Embryonic facial prominence (tissue), 1 donor: ENCODE measurements at regions not wholly inside any gene's neighbourhood (a gene's known extent, or its start where the extent isn't known, plus 50 kb on each side); places are given as distances from the start of the nearest gene placed in this dataset.
A peak's percentile ranks its signal among the peaks of the same experiment; 100 is the strongest.

Experiments
- DNase-seq: peaks from one replicate; pipeline ENCODE4 v3.0.0-alpha.2; 2016; ENCODE audit errors: extremely low spot score

DNA sequence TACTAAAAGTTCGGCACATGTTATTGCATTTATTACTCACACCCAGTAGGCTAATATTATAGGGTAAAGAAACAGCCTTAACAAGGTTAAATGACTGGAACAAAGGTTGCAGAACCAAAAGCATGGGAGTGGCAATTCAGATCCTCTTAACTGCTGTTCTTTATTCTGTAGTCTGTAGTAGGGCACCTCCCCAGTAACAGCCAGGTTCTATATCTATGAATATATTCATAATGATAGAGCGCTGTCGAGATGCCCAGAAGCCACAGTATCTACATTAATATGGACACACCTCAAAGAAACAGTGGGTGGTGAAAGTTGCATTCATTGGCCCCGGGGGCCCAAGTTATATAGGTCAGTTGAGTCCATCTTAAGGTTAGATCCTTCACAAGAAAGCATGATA lies 340.9 kb upstream of the THRB start:
- DNase-seq = no peak

DNA sequence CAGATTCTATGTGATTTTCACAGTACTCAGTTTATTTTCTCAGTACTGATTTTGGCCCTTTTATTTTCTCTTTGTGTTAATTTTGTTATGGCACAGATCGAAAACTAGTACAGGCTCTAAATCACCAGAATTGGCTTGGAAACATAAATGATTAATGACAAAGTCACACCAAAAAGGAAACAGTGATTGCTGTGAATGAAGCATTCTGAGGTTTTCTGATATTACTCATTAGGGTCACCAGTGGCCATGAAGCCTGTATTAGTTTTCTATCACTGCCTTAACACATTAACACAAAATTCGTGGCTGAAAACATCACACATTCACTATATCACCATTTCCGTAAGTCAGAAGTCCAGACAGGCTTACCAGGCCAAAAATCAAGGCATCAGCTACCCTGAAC lies 343.0 kb upstream of the THRB start:
- no peak for DNase-seq

DNA sequence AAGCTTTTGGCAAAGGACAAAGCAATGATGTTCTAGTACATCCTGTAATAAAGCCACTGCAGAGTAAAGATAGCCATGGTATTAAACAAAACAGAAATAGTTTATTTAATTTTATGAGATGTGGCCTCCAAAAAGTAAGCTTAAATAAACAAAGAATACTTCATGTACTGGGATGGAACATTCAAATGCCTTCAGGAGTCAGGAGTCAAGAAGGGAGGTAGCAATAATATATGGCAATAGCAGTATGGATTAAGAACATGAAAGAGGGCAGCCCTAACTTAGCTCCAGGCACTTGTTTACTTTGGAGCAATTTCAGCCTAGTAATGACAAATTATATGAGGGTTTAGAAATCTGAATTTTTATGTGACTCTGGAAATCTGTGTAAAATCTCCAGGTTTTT lies 343.9 kb upstream of the THRB start:
- no peak for DNase-seq

DNA sequence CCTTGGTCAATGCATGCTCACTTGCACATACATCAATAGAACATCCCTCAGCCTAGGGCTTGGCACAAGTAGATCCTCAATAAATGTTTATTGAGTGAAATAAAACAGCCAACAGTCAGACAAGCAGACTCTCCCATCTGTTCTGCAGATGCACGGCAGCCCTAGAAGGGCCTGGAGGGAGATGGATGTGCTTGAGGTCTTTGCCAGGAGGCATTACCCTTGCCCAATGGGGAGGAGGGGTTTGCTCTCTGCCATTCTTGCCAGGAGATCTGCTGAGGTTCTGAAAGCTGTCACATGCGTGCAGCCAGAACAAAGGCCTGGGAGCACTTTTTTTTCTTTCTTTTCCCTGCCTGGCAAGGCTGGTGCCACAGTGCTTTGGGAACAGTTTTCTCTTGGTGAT lies 349.3 kb upstream of the THRB start:
- DNase-seq = no peak

DNA sequence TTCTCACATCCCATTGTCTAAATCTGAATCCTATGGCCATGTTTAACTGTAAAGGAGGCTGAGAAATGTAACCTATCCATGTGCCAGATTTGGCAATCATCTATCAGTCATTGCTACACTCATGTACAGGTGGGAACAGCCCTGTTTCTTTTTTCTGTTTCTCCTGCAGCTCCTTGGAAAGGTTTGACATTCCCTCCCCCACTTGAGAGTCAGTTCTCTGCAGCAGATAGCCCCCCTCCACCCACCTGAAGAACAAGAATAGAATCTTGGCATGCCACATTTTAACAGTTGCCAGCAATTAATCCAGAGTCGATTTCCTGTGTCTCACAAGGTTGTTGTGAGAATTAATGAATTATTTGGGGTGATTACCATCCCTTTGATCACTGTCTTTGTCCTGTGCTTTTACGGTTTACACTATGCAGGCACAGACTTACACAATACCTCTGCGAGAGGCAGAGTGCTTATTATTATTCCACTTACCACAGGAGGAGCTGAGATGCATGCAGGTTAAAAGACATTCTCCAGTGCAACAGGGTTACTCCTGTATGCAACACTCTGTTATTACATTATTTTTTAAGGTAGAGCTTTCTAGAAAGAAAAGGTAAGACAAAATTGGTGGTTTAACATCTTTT lies 351.0 kb upstream of the THRB start:
- DNase-seq = no peak

DNA sequence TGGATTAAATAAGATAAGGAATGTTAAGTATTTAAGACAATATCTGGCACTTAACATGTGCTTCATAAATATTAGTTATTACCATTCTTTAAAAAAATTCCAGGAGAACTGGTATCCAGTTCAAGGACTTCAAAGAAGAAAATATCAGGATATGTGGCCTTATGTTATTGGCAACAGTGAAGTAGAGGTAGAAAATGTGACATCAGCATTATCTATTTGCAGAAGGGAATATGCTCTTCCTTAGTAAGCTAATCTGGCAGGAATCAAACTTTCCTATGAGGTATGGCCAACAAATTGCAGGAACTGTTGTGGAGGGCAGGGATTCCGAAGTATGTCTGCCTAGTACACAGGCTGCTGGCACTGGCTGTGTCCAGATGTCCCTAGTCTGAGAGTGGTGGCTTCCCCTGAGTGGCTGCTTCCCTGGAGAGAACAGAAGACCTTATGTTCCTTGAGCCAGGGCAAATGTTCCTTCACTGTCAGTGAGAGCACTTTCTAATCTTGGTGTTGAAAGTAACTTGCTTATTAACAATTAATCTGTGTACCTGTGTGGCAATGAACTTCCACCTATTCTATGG lies 351.7 kb upstream of the THRB start:
- no peak for DNase-seq

DNA sequence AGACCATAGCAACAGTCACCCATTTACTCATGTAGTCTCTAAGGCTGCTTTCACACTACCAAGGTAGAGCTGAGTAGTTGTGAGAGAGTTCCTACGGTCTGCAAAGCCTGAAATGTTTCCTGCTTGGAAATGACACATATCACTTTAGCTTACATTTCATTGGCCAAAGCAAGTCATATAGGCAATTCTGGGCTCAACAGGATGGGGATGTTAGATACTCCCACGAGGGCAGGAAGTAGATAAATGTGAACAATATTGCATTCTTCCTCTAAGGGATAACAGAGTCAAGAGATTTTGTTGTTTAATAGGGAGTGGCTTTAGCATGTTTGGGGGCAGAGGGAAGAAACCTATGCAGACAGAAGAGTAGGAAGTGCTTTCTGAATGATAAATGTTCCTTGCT lies 355.6 kb upstream of the THRB start:
- DNase-seq = no peak

DNA sequence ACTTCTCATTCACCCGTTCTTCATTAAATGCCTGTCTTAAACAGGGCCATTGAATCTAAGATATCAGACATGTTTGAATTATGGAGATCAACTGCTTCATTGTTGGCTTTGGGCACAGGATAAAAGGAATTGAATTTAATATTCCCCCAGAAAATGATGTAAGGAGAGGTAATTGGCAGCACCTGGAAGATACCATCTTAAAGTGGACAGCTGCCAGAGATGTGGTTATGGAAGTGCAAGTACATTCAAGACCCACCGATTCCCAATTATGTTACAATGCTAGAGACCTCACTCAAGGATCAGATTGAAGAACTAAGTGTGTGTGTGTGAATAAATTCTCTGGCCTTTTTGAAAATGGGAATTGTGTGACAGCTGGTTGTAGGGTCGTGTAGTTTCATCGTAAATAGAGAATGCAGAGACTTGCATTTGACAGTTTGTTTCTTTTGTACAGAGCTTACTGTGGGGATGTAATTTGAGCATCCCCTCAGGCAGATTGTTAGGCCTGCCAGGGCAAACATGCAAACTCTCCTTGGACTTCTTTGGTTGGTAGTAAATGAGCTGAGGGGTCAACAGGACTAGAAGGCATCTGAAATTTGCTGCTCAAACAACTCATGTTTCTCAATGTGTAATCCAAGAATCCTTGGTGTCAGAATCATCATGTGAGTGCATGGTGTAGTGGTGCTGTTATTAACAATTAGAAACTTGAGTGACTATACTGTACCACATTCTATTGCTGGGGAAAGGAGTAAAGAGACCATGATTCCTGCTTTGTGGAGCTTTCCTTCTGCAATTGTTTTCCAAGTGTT lies 359.2 kb upstream of the THRB start:
- DNase-seq = peak; percentile 30

DNA sequence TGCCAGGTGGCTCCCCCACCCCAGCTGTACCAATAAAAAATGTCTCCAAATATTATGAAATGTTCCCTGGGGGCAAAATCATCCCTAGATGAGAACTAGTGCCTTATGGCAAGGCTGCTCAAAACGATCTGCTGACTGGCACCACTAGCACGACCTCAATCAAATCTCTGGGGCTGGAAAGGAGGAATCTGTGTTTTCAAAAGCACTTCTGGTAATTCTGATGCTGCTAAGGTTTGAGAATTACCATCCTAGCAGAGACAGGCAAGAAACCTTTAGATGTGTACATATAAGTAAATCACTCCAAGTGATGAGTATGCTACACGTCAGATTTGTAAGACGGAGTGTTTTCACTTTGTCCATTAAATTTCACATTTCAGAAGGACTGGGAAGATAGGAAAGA lies 360.1 kb upstream of the THRB start:
- no peak for DNase-seq

DNA sequence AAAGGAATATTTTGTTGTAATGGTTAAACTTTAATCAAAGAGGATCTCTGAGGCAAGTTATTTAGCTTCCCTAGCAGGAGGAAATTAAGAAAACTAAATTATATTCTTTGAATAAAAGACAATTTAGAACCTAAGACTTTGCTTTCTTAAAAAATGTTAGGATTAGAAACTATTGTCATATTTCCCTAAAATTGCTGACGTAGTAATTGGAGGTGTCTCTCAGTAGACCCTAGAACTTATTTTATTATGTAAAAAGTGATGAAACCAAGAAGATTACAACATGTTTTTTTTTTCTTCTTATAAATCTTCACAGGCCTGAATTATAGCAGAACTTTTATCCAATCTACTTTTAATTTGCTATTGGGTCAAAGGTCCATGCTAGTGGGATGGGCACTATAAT lies 363.3 kb upstream of the THRB start:
- no peak for DNase-seq

DNA sequence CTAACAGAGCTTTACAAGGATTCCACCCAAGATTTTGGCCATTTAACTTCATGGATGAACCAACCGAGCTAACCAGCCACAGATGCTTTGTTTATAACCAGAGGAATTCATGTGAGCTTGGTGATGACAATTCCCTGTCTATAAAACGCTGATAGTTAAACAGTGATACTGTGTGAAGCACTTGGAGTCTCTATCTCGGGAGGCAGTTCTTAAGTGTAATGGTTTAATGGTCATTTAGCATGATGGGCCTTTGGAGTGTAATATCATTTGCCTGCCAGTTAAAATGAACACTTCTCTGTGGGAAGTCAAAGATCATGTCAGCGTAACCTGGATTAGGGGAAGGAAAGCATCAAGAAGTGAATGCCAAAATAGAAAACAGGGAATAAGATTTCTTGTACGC lies 368.6 kb upstream of the THRB start:
- DNase-seq = no peak

DNA sequence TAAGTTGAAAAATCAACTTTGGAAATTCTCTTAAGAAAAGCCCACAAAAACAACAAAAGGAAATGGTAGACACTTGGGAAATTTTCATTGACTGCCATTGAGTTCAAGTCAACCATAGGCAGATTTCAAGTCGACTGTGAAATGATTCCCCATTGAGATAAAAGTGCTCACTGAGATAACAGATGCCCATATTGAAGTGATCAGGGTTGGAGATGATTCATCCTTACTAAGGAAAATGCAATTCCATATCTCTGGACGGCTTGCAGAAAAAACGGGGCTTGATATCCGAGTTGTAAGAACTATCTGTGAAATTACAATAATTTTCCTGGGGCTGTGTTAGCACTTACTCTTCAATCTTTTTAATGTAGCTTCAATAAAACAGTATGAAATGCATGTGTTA lies 373.1 kb upstream of the THRB start:
- DNase-seq = no peak

DNA sequence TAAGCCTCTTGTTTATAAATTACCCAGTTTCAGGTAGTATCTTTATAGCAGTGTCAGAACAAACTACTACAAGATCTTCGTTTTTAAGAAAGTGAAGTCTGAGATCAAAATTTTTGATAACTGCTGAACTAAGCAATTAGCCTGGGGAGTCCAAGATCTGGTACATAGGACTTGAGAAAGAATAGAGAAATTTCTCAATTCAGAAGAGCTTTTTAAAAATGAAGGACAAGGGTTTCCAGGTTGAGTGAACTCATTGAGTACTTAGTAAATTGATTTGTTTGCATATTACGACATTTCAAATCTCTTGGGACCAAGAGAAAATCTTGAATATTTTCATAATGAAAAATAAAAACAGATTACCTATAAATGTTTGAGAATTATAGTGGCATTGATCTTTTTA lies 386.6 kb upstream of the THRB start:
- no peak for DNase-seq

DNA sequence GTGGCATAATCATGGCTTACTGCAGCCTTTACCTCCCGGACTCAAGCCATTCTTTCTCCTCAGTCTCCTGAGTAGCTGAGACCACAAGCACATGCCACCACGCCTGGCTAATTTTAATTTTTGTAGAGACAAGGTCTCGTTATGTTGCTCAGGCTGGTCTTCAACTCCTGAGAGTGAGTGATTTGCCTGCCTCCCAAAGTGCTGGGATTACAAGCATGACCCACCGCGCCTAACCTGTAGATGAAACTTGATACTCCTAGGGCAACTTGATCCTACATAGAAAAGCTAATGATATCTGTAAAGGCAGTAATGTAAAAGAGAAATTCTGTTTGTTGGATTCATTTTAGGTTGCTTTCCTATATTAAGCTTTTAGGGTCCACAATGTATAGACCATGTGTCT lies 391.9 kb upstream of the THRB start:
- DNase-seq = no peak

DNA sequence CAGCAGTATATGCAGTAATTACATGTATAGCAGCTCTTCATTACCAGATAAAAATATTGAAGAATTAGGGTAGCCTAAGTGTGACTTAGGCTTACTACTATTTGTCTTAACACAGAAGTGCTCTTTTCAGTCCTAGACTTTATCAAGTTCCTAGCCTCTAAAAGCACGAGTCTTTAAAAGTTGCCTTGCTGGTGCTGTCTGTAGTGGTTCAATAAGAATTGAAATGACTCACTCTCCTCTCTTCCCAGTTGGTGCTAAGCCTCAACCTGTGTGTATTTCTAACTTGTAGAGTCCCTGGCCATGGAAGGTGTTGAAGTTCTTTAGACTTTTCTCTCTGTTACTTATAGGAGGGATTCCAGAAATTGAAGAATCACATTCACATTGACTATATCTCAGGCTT lies 395.4 kb upstream of the THRB start:
- no peak for DNase-seq

DNA sequence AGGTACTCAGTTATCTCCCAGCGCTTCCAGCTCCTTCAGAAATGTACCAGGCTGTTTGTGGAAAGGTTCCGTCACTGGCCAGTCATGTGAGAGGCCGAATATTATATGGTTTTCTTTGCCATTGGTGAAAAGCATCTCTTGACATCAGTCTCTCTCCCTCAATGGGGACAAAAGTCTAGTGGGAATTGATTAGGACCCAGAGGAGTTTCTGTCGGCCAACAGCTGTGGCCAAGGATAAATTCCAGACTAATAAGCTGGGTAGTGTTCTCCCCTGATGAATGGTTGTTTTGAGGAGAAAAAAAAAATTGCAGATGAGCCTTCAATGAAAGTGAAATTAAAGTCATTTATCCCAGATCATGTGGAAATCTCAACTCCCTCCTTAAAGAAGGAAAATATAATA lies 404.7 kb upstream of the THRB start:
- DNase-seq = no peak

DNA sequence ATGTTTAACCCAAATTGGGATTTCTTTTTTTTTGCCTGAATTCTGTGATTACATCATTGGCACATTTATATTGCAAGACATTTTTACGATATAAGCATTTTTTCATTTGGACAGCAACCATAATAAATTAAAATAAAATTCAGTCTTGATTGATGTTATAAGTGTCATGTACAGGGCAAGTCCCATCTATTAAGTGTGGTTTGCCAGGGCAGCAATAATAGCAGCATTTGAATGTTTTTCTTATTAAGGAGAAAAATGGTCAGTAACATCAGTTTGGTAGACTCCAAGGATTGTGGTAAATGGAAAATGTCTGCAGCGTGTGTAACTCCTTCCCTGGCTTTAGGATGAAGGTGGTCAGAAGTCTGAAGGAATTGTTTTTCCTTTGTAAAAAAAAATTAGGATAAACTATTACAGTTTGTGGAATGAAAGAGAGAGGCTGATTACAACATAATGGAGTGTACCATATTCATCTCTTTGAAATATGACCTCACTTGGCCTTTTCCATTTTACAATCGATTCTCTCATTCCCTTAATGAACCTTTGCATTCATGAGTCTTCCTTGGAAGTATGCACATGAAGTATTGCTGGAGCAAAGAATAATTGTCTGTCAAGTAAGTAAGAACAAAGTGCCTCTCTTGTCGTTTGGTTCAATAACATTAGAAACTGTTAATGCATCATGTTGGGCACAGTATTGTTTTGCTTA lies 405.4 kb upstream of the THRB start:
- no peak for DNase-seq

DNA sequence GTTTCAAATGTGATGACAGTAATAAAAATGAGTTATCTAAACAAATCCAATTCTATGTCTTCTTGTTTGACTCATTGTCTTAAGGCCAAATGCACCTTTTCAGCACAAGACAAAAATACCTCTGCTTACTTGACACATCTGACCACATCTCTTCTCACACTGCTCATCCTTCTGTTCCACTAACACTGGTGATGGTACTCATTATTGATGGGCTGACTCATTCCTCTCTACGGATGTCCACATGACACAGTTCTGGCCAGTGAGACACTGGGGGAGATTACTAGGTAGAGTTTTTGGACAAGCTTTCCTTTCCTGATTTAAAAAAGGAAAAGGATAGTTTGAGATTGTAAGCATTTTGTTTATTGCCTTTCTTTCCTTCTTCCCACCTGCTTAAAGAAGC lies 410.6 kb upstream of the THRB start:
- DNase-seq = no peak

DNA sequence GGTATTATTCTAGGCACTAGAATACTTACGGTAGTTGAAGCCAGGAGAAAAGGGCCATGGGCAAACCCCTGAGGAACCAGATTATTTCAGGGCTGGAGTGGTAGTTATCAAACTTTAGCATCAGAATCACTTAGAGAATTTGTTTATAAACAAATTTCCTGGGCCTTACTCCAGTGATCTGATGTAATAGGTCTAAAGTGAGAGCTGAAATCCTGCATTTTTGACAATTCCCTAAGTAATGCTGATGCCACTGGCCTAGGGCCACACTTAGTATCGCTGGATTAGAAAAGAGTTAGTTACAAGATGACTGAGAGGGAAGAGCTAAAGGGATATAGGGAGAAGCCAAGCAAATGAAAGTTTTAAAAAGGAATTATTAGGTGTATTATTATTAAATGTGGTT lies 412.5 kb upstream of the THRB start:
- no peak for DNase-seq

DNA sequence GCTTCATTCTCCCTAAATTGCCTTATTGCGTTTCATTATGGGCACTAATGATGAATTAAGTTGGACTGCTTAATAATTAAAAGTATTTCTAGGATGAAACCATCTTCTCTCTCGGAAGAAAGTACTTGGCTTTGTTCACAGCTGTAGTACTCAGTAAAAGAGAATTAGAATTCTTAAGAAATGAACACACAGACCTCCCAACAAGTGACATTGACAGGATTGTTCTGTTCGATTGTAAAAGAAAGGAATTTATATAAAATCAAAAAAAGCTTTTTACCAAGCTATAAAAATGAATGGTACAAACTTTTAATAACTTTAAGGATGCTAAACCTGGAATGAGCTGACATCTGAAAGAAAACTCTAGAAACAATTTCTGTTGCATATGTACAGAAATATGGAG lies 416.4 kb upstream of the THRB start:
- no peak for DNase-seq

DNA sequence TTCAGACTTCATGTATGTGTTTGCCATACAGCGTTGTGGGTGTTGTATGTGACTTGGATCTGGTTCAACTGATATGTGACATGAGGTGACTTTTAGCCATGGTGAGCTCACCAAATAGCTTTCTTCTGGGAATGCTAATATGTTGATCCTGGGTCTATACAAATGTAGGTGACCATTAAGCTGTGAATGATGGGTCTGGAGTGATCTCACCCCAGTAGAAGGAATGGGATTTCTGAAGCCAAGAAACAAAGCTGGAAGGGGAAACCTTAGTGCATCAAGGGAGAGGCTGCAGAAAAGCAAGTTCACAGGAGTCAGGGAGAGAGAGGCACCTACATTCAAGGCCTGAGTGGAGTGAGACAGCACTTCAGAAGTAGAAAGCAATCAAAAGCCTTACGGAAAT lies 421.0 kb upstream of the THRB start:
- no peak for DNase-seq

DNA sequence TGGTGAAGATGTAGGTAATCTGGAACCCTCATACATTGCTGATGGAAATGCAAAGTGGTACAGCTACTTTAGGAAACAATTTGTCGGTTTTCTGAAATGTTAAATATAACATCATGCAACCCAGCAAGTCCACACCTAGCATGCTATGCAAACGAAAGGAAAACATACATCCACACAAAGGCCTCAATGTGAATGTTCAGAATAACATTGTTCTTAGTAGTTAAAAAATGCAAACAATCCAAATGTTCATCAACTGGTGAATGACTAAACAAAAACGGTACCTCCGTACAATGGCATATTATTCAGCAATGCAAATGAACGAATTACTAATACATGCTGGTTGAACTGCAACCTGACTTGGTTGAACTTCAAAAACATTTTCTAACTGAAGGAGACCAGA lies 423.3 kb upstream of the THRB start:
- no peak for DNase-seq

DNA sequence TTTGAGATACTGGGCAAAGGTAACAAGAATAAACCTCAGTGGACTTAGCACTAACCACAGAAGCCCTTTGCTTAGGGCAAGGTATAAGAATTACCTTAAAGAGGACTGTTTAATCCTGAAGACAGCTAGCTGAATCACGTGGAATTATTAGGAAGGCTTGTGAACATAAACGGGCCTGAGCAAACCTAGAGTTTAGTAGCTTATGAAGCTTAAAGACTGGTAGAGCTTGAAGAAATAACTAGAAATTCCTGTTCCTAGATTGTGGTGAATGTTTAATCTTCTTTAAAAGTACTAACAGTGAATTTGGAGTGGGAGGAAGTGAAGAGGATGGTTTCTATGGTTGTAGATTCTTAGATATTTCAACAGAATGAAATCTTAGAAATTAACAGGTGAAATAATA lies 428.9 kb upstream of the THRB start:
- no peak for DNase-seq
